Keratinocyte (primary cell): ENCODE measurements at regions not wholly inside any gene's neighbourhood (a gene's known extent, or its start where the extent isn't known, plus 50 kb on each side); places are given as distances from the start of the nearest gene placed in this dataset.

Experiments used
- DNase-seq: peaks from one replicate; pipeline ENCODE4 v3.0.0-alpha.2; 2011; ENCODE audit warnings: low read depth, missing footprints, low spot score
- FAIRE-seq: peaks from 2 replicates; lab custom pipeline; 2011; peaks lifted over from hg19 to GRCh38; lab: Jason Lieb, UNC
- H2AFZ ChIP-seq: 2 replicates; pipeline ENCODE4 v1.6.0; 2012; ENCODE audit warnings: low read length, control low read depth, inconsistent platforms; ENCODE audit not compliant: control insufficient read depth
- H3K27ac ChIP-seq: 2 replicates; pipeline ENCODE4 v1.5.1; 2011; ENCODE audit warnings: low read length; ENCODE audit not compliant: control insufficient read depth, insufficient read depth
- H3K27me3 ChIP-seq: 3 replicates; pipeline ENCODE4 v1.6.0; 2011; ENCODE audit warnings: low read length; ENCODE audit not compliant: control insufficient read depth, insufficient read depth; ENCODE audit errors: extremely low read depth
- H3K36me3 ChIP-seq, 2 experiments: 2 replicates in 1 of 2; 3 replicates in 1 of 2; pipeline ENCODE4 v1.5.1; 2011; ENCODE audit warnings: low read length in 2 of 2, mild to moderate bottlenecking in 1 of 2; ENCODE audit not compliant: control insufficient read depth in 2 of 2, insufficient read depth in 2 of 2; ENCODE audit errors: extremely low read depth in 1 of 2
- H3K4me1 ChIP-seq: 3 replicates; pipeline ENCODE4 v1.5.1; 2011; ENCODE audit warnings: low read length; ENCODE audit not compliant: control insufficient read depth, insufficient read depth; ENCODE audit errors: extremely low read depth
- H3K4me2 ChIP-seq: 3 replicates; pipeline ENCODE4 v1.6.0; 2011; ENCODE audit warnings: low read depth, low read length; ENCODE audit not compliant: control insufficient read depth, insufficient read depth; ENCODE audit errors: extremely low read depth
- H3K4me3 ChIP-seq, 3 experiments: fragments of 200-600 bp in 1 of 3; sonication (generic) in 1 of 3; 2 replicates in 2 of 3; 3 replicates in 1 of 3; pipeline ENCODE4 v1.5.1; 2011 to 2016; ENCODE audit warnings: low read length in 3 of 3, mild to moderate bottlenecking in 3 of 3, control low read depth in 2 of 3, inconsistent platforms in 1 of 3, low read depth in 1 of 3, mixed read lengths in 1 of 3, mixed run types in 1 of 3, moderate library complexity in 1 of 3; ENCODE audit not compliant: control insufficient read depth in 2 of 3, insufficient read depth in 2 of 3; ENCODE audit errors: extremely low read depth in 1 of 3
- H3K79me2 ChIP-seq: 2 replicates; pipeline ENCODE4 v1.6.0; 2012; ENCODE audit warnings: low read length; ENCODE audit not compliant: control insufficient read depth, insufficient read depth
- H3K9ac ChIP-seq: 3 replicates; pipeline ENCODE4 v1.6.0; 2011; ENCODE audit warnings: low read length; ENCODE audit not compliant: control insufficient read depth, insufficient read depth; ENCODE audit errors: extremely low read depth
- H3K9me1 ChIP-seq: 3 replicates; pipeline ENCODE4 v1.6.0; 2011; ENCODE audit warnings: low read length; ENCODE audit not compliant: control insufficient read depth, insufficient read depth; ENCODE audit errors: extremely low read depth
- H3K9me3 ChIP-seq: 2 replicates; pipeline ENCODE4 v1.5.1; 2012; ENCODE audit warnings: low read depth, low read length; ENCODE audit not compliant: control insufficient read depth
- H4K20me1 ChIP-seq: 3 replicates; pipeline ENCODE4 v1.6.0; 2011; ENCODE audit warnings: low read length; ENCODE audit not compliant: control insufficient read depth, insufficient read depth; ENCODE audit errors: extremely low read depth
- EZH2 ChIP-seq: IDR thresholded peaks from one replicate; pipeline ENCODE4 v1.6.1; 2012; ENCODE audit warnings: inconsistent platforms, mild to moderate bottlenecking, low read length, moderate library complexity
- dilution Hi-C: fragments of 300-500 bp; cut with MboI; formaldehyde crosslinking; loops from one replicate; pipeline ENCODE4 v1.7.0; 2020; ENCODE audit warnings: low sequenced_read_pairs; ENCODE audit not compliant: extremely low pct_ligation_motif_present
- TF ChIP-seq, protein P1 (sequence below), 3 experiments: IDR thresholded peaks in 1 of 3; conservative IDR thresholded peaks in 1 of 3; optimal IDR thresholded peaks in 1 of 3; 2 replicates in 2 of 3; 3 replicates in 1 of 3; pipeline versions ENCODE3 to v1.5.1; 2011; ENCODE audit warnings: low read length in 3 of 3, mild to moderate bottlenecking in 3 of 3, moderate library complexity in 2 of 3, control low read depth in 1 of 3, inconsistent platforms in 1 of 3; ENCODE audit not compliant: insufficient read depth in 2 of 3; ENCODE audit errors: extremely low read depth in 1 of 3

DNA sequence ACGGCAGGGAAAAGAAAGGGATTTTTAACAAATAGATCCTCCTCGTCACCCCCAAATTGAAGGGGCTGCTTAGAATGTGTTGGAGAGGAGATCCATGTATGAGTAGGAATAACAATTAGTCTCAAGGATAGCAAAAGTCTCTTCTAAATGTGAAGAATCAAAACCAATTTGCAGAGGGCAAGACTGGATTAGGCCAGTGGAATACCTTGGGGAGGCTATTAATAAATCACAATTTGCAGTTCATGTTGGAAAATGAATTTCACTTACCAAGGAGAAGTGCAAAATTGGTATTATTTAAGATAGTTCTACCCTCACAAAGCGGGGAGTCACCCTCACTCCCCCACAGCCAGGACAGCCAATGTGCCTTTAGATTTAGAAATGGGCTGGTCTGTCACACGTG lies 299.8 kb upstream of the SLC30A5 start:
- H3K27me3 ChIP-seq, result peaks cover 10% of the 10 kb centered on the region
- no peaks in the 10 kb centered on the region for H4K20me1 ChIP-seq
- no peak overlapping the region for H3K4me2 ChIP-seq
- H3K36me3 ChIP-seq, result no peaks in the 10 kb centered on the region
- no peak overlapping the region for H3K27ac ChIP-seq
- H3K79me2 ChIP-seq, result no peaks in the 10 kb centered on the region
- no peak overlapping the region for H3K4me3 ChIP-seq
- TF ChIP-seq, protein P1, sequence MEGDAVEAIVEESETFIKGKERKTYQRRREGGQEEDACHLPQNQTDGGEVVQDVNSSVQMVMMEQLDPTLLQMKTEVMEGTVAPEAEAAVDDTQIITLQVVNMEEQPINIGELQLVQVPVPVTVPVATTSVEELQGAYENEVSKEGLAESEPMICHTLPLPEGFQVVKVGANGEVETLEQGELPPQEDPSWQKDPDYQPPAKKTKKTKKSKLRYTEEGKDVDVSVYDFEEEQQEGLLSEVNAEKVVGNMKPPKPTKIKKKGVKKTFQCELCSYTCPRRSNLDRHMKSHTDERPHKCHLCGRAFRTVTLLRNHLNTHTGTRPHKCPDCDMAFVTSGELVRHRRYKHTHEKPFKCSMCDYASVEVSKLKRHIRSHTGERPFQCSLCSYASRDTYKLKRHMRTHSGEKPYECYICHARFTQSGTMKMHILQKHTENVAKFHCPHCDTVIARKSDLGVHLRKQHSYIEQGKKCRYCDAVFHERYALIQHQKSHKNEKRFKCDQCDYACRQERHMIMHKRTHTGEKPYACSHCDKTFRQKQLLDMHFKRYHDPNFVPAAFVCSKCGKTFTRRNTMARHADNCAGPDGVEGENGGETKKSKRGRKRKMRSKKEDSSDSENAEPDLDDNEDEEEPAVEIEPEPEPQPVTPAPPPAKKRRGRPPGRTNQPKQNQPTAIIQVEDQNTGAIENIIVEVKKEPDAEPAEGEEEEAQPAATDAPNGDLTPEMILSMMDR (optimal IDR thresholded peaks at IDR 0.05 in 1 of 3, IDR thresholded peaks at IDR 0.05 in 1 of 3, conservative IDR thresholded peaks at IDR 0.05 in 1 of 3; ENCODE audit: extremely low read depth in 1 of 3, insufficient read depth in 2 of 3, low read length in 3 of 3), result no peak
- TF ChIP-seq EZH2, result no peak
- H3K4me1 ChIP-seq, result no peaks in the 10 kb centered on the region
- H3K9ac ChIP-seq, result no peak overlapping the region
- no peak for FAIRE-seq
- no peaks in the 10 kb centered on the region for H3K9me3 ChIP-seq
- no peaks in the 10 kb centered on the region for H3K9me1 ChIP-seq
- no peak for DNase-seq
- dilution Hi-C loops, result no loop called here
- H2AFZ ChIP-seq, result no peak overlapping the region

DNA sequence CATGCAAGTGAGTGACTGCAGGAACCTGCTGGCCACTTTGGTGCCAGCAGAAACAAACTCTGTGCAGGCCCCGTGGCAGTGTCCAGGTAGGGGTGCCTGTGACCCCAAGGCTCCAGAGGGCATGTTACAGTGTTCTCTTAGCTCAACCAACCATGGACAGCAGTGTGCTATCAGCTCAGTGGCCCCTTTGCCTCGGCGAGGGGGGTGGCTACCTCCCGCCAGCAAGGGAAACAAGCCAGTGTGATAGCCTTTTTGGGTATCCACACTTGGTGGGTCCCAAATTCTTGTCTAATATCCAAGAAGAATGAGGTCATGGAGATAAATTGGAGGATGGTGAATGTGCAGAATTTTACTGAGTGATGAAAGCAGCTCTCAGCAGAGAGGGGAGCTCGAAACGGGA lies 298.6 kb upstream of the SLC30A5 start:
- no peaks in the 10 kb centered on the region for H3K4me1 ChIP-seq
- H3K79me2 ChIP-seq, result no peaks in the 10 kb centered on the region
- no peak overlapping the region for H2AFZ ChIP-seq
- H3K27ac ChIP-seq, result no peak overlapping the region
- H3K9me1 ChIP-seq, result no peaks in the 10 kb centered on the region
- FAIRE-seq (no peak), DNase-seq (no peak)
- no peaks in the 10 kb centered on the region for H3K36me3 ChIP-seq
- no peaks in the 10 kb centered on the region for H3K9me3 ChIP-seq
- no peak overlapping the region for H3K9ac ChIP-seq
- no peak for TF ChIP-seq EZH2
- TF ChIP-seq, protein P1 (optimal IDR thresholded peaks at IDR 0.05 in 1 of 3, IDR thresholded peaks at IDR 0.05 in 1 of 3, conservative IDR thresholded peaks at IDR 0.05 in 1 of 3; ENCODE audit: extremely low read depth in 1 of 3, insufficient read depth in 2 of 3, low read length in 3 of 3), result no peak
- no peak overlapping the region for H3K4me2 ChIP-seq
- H3K27me3 ChIP-seq, result peaks cover 10% of the 10 kb centered on the region
- H4K20me1 ChIP-seq, result no peaks in the 10 kb centered on the region
- dilution Hi-C loops, result no loop called here
- no peak overlapping the region for H3K4me3 ChIP-seq
